NCI-H1048 (cell line): ENCODE measurements at regions not wholly inside any gene's neighbourhood (a gene's known extent, or its start where the extent isn't known, plus 50 kb on each side); places are given as distances from the start of the nearest gene placed in this dataset.
"Not testable (repeated sequence)": the region's sequence is repeated elsewhere in the genome, so short reads cannot be mapped to it uniquely, and the experiment has no call there.

Experiments used
- DNase-seq: peaks from one replicate; lab custom pipeline; 2025; lab: John Stamatoyannopoulos, UW

GRCh38 chr2:128613876-128614275, 295.2 kb upstream of the HS6ST1 start:
- DNase-seq: no peak

GRCh38 chr2:128614907-128615306, 296.2 kb upstream of the HS6ST1 start:
- DNase-seq: not testable (repeated sequence)

- DNase-seq: no peak
Measured at GRCh38 chr2:128615571-128615970, 296.9 kb upstream of the HS6ST1 start.

GRCh38 chr2:128617029-128617590, 298.4 kb upstream of the HS6ST1 start:
- no peak for DNase-seq

- DNase-seq: no peak
Measured at GRCh38 chr2:128617661-128618060, 299.0 kb upstream of the HS6ST1 start.

- DNase-seq: no peak
Measured at GRCh38 chr2:128618642-128619041, 300.0 kb upstream of the HS6ST1 start.

- no peak for DNase-seq
Measured at GRCh38 chr2:128619471-128620325, 301.0 kb upstream of the HS6ST1 start.

GRCh38 chr2:128621074-128621473, 302.4 kb upstream of the HS6ST1 start:
- no peak for DNase-seq

GRCh38 chr2:128622371-128622770, 303.7 kb upstream of the HS6ST1 start:
- DNase-seq: no peak

- no peak for DNase-seq
Measured at GRCh38 chr2:128622955-128623620, 304.4 kb upstream of the HS6ST1 start.

GRCh38 chr2:128623776-128624761, 305.4 kb upstream of the HS6ST1 start:
- no peak for DNase-seq

GRCh38 chr2:128624956-128625355, 306.3 kb upstream of the HS6ST1 start:
- no peak for DNase-seq

GRCh38 chr2:128625421-128625820, 306.8 kb upstream of the HS6ST1 start:
- DNase-seq: no peak

GRCh38 chr2:128625963-128626759, 307.5 kb upstream of the HS6ST1 start:
- no peak for DNase-seq

GRCh38 chr2:128626760-128627511, 308.3 kb upstream of the HS6ST1 start:
- no peak for DNase-seq

- DNase-seq: no peak
Measured at GRCh38 chr2:128628206-128628605, 309.5 kb upstream of the HS6ST1 start.

GRCh38 chr2:128628996-128629395, 310.3 kb upstream of the HS6ST1 start:
- no peak for DNase-seq

GRCh38 chr2:128630974-128631697, 312.5 kb upstream of the HS6ST1 start:
- DNase-seq: no peak

- no peak for DNase-seq
Measured at GRCh38 chr2:128631698-128632500, 313.2 kb upstream of the HS6ST1 start.
